PC-3 (cell line): ENCODE measurements at regions not wholly inside any gene's neighbourhood (a gene's known extent, or its start where the extent isn't known, plus 50 kb on each side); places are given as distances from the start of the nearest gene placed in this dataset.

Experiments
- ATAC-seq: fragments of 200-7000 bp; cut with Tn5 transposase; 2 replicates; pipeline ENCODE4 v1.9.1; 2020; ENCODE audit warnings: mild to moderate bottlenecking, moderate library complexity
- BruUV-seq: library from RNA; stranded (reverse); fragments of 400-500 nt; replicated peaks from 2 replicates; lab custom pipeline; 2021; lab: Mats Ljungman, UMichigan
- CTCF ChIA-PET: fragments of 300-600 bp; sonication (Branson Sonifier 250); formaldehyde crosslinking; loops from one replicate; lab custom pipeline; 2022; ENCODE audit warnings: antibody characterized with exemption; lab: Charles Lee
- POLR2A ChIA-PET: fragments of 300-600 bp; sonication (Branson Sonifier 250); formaldehyde crosslinking; loops from one replicate; lab custom pipeline; 2022; ENCODE audit warnings: antibody characterized with exemption; ENCODE audit not compliant: unreplicated experiment; lab: Charles Lee
- DNase-seq: peaks from one replicate; pipeline ENCODE4 v3.0.0-alpha.2; 2015
- H2AFZ ChIP-seq: fragments of 300-600 bp; sonication (generic); 2 replicates; pipeline ENCODE4 v1.6.0; 2016; ENCODE audit warnings: antibody characterized with exemption, low read length
- H3F3A ChIP-seq: fragments of 300-600 bp; sonication (generic); one replicate; pipeline ENCODE4 v1.6.0; 2017; ENCODE audit warnings: antibody characterized with exemption, low read length, control low read depth, mild to moderate bottlenecking; ENCODE audit not compliant: unreplicated experiment
- H3K27ac ChIP-seq: fragments of 300-600 bp; sonication (generic); 2 replicates; pipeline ENCODE4 v1.5.1; 2016; ENCODE audit warnings: mild to moderate bottlenecking, low read length
- H3K27me3 ChIP-seq: fragments of 300-600 bp; sonication (generic); 2 replicates; pipeline ENCODE4 v1.6.1; 2016; ENCODE audit warnings: low read length, mixed read lengths
- H3K36me3 ChIP-seq: fragments of 300-600 bp; sonication (generic); 2 replicates; pipeline ENCODE4 v1.6.1; 2016; ENCODE audit warnings: low read depth, mixed run types, low read length, mixed read lengths
- H3K4me1 ChIP-seq: fragments of 300-600 bp; sonication (generic); 2 replicates; pipeline ENCODE4 v1.5.1; 2016; ENCODE audit warnings: low read length; ENCODE audit not compliant: insufficient read depth
- H3K4me2 ChIP-seq: fragments of 300-600 bp; sonication (generic); 2 replicates; pipeline ENCODE4 v1.6.0; 2016; ENCODE audit warnings: low read length
- H3K4me3 ChIP-seq: fragments of 300-600 bp; sonication (generic); 2 replicates; pipeline ENCODE4 v1.5.1; 2016; ENCODE audit warnings: mild to moderate bottlenecking, low read length, mixed read lengths
- H3K79me2 ChIP-seq: fragments of 300-600 bp; sonication (generic); 2 replicates; pipeline ENCODE4 v1.6.1; 2017; ENCODE audit warnings: low read length, mixed read lengths
- H3K9ac ChIP-seq: fragments of 300-600 bp; sonication (generic); 2 replicates; pipeline ENCODE4 v1.6.0; 2016; ENCODE audit warnings: mild to moderate bottlenecking, low read length
- H3K9me2 ChIP-seq: fragments of 300-600 bp; sonication (generic); replicated peaks from 2 replicates; pipeline ENCODE4 v1.6.1; 2016; ENCODE audit warnings: mixed run types, low read length, mixed read lengths
- H3K9me3 ChIP-seq: fragments of 300-600 bp; sonication (generic); 2 replicates; pipeline ENCODE4 v1.6.1; 2016; ENCODE audit warnings: low read length, mixed read lengths
- H4K20me1 ChIP-seq: fragments of 300-600 bp; sonication (generic); 2 replicates; pipeline ENCODE4 v1.6.1; 2016; ENCODE audit warnings: low read length, mixed read lengths
- CTCF ChIP-seq: fragments of 300-600 bp; sonication (generic); conservative IDR thresholded peaks from 2 replicates; pipeline ENCODE4 v1.5.1; 2017; ENCODE audit warnings: antibody characterized with exemption, low read depth, mild to moderate bottlenecking, low read length
- EZH2 ChIP-seq: fragments of 300-600 bp; sonication (generic); IDR thresholded peaks from one replicate; pipeline ENCODE4 v1.6.1; 2017; ENCODE audit warnings: antibody characterized with exemption, mild to moderate bottlenecking, low read length; ENCODE audit not compliant: unreplicated experiment
- EZH2phosphoT487 ChIP-seq: fragments of 300-600 bp; sonication (generic); IDR thresholded peaks from 2 replicates; pipeline ENCODE4 v1.6.1; 2018; ENCODE audit warnings: mild to moderate bottlenecking, antibody characterized with exemption, low read length, borderline replicate concordance
- intact Hi-C: fragments of 100-400 bp; cut with micrococcal nuclease; formaldehyde crosslinking; loops from 2 replicates; pipeline ENCODE4 v1.9.0; 2023

GRCh38 chr6:12224251-12224650 is 65.9 kb upstream of the EDN1 start:
- Histone ChIP-seq H3K9me3 (no peaks in the 10 kb centered on the region), H3K9ac (no peak overlapping the region), H3K4me2 (no peak overlapping the region), H3K4me1 (no peaks in the 10 kb centered on the region), H3K27me3 (no peaks in the 10 kb centered on the region), H2AFZ (no peak overlapping the region), H3K36me3 (no peaks in the 10 kb centered on the region), H3K9me2 (no peaks in the 10 kb centered on the region), H3K27ac (no peak overlapping the region), H3K79me2 (no peaks in the 10 kb centered on the region), H3F3A (no peaks in the 10 kb centered on the region), H3K4me3 (no peak overlapping the region), H4K20me1 (no peaks in the 10 kb centered on the region)
- intact Hi-C loops: no loop called here
- ChIA-PET POLR2A (no interaction called here), CTCF (no interaction called here)
- ATAC-seq (no peak), DNase-seq (no peak)
- TF ChIP-seq EZH2 (no peak), CTCF (no peak), EZH2phosphoT487 (no peak)
- no TSS peak for BruUV-seq

DNA sequence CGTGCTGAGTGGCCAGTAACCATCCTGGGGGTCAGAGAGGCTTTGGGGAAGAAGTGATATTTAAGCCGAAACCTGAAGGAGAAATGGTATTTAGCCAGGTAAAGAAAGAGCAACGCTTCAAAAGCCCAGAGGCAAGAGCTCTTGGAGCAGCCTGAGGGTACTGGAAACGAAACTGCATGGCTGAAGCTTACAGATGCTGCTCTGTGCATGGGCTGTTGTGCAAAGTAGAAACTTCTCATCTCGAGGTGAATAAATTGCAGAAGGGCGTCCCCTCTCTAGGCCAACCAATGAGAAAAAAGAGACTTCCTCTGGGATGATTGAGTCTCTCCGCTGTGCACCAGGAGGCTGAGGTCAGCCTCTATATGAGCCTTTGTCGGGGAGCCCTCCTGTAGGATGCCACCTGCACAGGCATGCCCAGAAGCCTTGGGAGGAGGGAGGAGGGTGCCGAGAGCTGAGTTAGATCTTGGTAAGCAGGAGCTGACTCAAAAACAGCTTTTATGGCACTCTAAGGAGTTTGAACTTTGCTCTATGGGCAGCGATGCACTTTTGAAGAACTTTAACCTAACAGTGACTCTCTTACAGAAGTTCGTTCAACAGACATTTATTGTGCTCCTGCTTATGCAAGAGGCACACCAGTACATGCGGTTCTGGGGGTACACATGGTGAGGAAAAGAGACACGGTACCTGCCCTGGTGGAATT is 61.6 kb upstream of the EDN1 start:
- ATAC-seq (no peak), DNase-seq (no peak)
- no peaks in the 10 kb centered on the region for H3F3A ChIP-seq
- H3K4me2 ChIP-seq: no peak overlapping the region
- H3K79me2 ChIP-seq: no peaks in the 10 kb centered on the region
- intact Hi-C loops: no loop called here
- no peaks in the 10 kb centered on the region for H3K9me3 ChIP-seq
- no peak overlapping the region for H3K9ac ChIP-seq
- H3K27me3 ChIP-seq: no peaks in the 10 kb centered on the region
- CTCF ChIA-PET: interaction anchor here (0.6 kb wide), 1 partner anchor 68 kb away, joined by 5 read pairs; no protein-coding TSS in a partner anchor
- no peak overlapping the region for H3K4me3 ChIP-seq
- TF ChIP-seq EZH2phosphoT487: no peak
- TF ChIP-seq CTCF: no peak
- TF ChIP-seq EZH2: no peak
- POLR2A ChIA-PET: no interaction called here
- no peak overlapping the region for H2AFZ ChIP-seq
- no peaks in the 10 kb centered on the region for H3K36me3 ChIP-seq
- no TSS peak for BruUV-seq
- no peaks in the 10 kb centered on the region for H4K20me1 ChIP-seq
- H3K9me2 ChIP-seq: no peaks in the 10 kb centered on the region
- H3K4me1 ChIP-seq: peaks cover 6% of the 10 kb centered on the region
- H3K27ac ChIP-seq: no peak overlapping the region

DNA sequence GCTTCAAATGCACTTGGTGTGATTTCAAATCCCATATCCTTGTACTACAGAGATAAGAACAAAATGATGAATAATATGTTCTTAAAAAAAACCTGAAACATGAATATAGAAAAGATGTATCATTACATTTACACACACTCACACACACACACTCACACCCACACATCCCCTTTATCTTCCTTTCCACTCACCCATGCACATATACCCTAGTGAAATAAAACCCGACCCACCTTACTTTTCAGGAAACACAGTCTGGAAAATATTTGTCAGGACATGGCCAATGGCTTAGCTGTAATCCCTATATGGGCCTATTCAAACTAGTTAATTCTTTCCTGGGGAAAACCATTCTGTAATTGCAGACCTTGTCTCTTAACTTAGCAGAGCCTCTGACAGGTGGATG is 60.8 kb upstream of the EDN1 start:
- Histone ChIP-seq H3K36me3 (no peaks in the 10 kb centered on the region), H3K9ac (no peak overlapping the region), H3K4me1 (peaks cover 10% of the 10 kb centered on the region), H3K9me2 (no peaks in the 10 kb centered on the region), H3F3A (no peaks in the 10 kb centered on the region), H3K27me3 (no peaks in the 10 kb centered on the region), H4K20me1 (no peaks in the 10 kb centered on the region), H3K4me3 (no peak overlapping the region), H2AFZ (no peak overlapping the region), H3K4me2 (no peak overlapping the region), H3K79me2 (no peaks in the 10 kb centered on the region), H3K27ac (no peak overlapping the region), H3K9me3 (no peaks in the 10 kb centered on the region)
- POLR2A ChIA-PET: interaction anchor here (0.6 kb wide), 1 partner anchor 616 kb away, joined by 5 read pairs; no protein-coding TSS in a partner anchor
- intact Hi-C loops: no loop called here
- TF ChIP-seq EZH2 (no peak), CTCF (no peak), EZH2phosphoT487 (no peak)
- CTCF ChIA-PET: no interaction called here
- DNase-seq (no peak), ATAC-seq (no peak)
- no TSS peak for BruUV-seq
